HT-29 (cell line): ENCODE measurements at regions not wholly inside any gene's neighbourhood (a gene's known extent, or its start where the extent isn't known, plus 50 kb on each side); places are given as distances from the start of the nearest gene placed in this dataset.

Experiments used
- DNase-seq: peaks from one replicate; pipeline ENCODE4 v3.0.0-alpha.2; 2015; ENCODE audit warnings: low spot score

DNA sequence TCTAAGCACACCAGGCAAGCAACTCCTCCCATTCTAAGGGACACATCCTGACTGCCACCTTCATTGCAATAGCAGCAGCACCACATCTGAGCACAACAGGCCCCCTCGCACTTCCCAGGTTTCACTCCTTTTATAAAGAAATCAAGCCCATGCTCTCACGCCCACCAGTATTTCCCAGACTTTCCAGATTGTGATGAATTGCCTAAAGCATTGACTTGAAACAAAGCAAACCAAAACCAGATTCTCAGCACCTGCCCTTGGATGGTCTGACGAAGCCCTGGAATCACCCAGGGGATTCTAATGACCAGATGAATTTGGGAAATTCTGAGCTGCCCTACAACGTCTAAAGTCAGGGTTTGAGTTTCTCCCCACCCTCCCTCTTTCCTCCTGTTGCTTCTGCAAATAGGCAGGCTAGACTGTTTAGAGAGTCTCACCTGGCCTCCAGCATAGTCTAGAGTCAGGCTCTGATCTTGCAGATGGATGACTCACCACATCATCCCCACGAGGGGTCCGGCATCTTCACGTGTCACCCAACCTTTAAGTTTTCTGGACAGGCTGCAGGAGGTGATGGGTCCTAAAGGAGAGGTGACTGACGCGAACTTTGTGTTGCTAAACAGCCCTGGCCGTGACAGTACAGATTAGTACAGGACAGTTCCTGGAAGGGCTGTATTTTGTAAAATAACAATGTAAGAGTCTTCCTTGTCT lies 198.0 kb downstream of the SKIDA1 start:
- DNase-seq = no peak

DNA sequence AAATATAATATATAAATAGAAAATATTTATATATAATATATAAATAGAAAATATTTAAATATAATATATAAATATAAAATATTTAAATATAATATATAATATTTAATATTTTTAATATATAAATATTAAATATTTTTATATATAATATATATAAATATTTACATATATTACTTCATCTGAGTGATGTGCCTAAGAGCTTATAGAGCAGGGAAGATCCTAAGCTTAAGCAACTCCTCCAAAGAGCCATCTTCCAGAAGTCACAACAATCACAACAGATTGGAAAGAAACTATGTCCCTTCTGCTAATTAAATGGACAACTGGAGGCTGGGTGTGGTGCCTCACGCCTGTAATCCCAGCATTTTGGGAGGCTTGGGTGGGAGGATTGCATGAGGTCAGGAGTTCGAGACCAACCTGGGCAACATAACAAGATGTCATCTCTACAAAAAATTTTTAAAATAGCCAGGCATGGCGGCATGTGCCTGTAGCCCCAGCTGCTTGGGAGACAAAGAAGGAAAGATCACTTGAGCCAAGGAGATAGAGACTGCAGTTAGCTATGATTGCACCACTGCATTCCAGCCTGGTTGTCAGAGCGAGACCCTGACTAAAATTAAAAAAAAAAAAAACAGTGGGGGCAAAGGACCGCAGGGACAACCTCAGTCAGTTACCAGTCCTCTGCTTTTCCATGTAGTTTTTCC lies 198.7 kb downstream of the SKIDA1 start:
- DNase-seq = no peak

DNA sequence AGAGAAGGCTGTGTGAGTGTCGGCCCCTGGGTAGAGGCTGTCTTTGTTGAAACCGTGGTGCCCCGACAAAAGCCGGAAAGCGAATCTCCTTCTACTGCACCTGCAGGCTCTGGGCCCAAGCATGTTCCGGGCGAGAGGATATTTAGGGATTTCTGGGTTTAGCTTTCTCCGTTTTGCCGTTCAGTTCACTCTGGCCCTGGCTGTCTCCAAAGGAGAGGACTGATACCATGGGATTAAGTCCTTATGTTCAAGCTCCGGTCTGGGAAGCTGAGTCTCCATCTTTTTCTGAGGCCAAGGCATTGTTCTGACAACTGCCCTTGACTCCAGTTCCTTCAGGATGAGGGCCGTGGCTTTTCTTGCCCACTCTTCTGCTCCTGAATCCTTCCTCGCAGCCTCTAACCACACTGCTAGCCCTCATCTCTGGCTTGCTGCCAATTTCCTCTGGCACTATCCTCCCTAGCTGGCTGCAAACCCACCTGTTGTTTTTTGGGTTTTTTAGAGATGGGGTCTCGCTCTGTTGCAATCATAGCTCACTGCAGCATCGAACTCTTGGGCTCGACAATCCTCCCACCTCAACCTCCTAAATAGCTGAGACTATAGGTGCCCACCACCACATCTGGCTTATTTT lies 206.8 kb downstream of the SKIDA1 start:
- DNase-seq = peak; percentile 20

DNA sequence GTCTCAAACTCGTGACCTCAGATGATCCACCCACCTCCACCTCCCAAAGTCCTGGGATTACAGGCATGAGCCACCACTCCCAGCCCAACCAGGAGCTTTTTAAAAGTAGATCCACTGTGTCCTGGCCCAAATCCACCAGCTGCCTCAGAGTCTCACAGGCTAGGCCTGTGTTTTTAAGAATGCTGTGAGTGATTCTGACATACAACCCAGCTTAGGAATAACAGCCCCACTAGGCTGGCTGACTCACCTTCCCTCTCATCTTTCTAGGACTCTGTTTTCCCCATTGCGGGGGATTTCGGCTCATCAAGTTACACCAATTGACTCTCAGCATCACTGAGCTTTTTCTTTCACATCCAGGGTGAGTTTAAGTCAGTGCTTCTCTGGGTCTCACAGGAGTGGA lies 207.6 kb downstream of the SKIDA1 start:
- no peak for DNase-seq

DNA sequence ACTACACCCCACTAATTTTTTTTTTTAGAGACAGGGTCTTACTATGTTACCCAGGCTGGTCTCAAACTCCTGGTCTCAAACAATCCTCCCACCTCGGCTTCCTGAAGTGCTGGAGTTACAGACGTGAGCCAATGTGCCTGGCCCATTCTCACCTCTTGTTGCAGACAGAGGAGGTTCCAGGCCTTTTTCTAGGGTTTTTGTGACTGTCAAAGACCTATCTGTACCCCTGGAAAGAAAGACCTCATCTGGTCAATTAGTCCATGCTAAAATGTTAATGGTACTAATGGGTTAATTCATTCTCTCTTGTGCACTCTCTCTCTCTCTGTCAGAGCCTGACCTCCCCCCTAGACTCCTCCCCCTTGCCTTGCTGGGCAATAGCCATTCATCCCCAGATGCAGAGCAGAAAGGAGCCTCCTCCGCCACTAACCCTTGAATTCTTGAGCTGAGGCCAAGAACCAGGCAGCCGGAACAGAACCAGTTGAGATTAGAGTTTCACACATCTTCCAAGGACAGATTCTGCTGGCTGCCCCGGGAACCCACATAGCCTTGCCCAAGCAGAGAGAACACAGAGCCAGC lies 209.7 kb downstream of the SKIDA1 start:
- peak; percentile 25 for DNase-seq

DNA sequence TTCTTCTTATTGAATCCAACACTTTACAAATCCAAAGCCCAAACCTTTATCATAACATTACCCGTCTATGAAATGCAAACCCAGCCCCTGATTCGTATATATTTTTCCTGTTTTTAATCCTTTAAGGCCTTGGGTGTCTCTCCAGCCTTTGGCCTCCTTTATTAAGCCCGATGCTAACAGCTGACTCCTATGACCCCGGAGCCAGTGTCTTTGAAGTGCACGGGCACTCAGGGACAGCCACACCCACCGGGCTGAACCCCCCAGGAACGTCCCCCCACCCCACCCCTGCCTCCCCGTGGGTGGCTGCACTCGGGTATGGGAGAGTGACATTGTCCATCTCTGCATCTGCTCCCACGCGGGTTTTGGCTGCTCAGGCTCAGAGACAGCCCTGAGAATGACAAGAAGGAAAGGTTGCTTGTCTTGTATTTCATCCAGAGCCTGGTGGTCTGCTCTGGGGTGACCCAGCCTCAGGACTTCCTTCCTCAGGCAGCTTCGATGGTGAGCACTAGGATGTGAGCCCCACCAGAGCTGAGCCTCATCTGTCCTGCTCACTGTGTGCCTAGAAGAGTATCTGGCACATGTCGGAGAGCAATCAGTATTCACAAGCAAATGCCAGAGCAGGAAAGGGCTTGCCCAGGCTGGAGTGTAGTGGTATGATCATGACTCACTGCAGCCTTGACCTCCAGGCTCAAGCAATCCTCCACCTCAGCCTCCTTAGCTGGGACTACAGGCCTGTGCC lies 210.4 kb downstream of the SKIDA1 start:
- no peak for DNase-seq

DNA sequence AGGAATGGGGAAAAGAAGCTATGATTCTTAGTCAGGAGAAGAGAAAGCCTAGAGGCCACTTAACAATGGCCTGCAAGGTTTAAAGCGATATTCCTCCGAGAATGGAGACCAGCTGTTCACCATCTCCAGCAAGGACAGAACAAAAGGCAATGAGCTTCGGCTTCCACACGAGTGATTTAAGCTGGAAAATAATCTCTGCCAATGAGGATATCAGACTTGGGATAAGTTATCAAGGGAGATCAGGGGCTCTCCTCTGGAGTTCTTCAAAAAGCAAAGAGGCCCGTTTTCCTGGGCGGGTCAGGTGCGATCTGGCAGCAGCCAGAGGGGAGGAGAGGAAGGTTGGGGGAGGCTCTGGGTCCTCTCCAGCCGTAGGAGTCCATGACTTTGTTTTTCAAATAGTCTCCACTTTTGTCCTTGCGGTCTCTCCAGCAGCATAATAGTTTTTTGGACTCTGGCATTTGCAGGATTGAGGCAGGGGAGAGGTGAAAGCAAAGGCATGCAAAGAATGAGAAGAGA lies 211.3 kb downstream of the SKIDA1 start:
- no peak for DNase-seq

DNA sequence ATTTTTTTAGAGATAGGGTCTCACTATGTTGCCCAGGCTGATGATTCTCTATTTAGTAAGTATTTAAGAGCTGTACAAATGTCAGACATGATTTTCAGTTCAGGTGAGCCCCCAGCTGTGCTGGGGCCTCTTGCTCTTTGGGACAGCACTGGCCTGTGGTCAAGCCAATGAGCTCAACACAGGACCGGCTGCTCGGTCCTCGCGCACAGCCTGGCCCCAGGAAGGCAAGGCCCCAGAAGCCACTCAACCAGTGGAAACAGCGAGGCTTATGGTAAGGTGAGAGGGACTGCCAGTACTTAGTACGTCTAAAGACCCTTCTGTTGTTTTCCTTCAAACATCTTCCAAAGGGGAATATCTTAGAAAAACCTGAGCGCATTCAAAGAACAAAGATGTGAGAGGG lies 211.8 kb downstream of the SKIDA1 start:
- DNase-seq = no peak

DNA sequence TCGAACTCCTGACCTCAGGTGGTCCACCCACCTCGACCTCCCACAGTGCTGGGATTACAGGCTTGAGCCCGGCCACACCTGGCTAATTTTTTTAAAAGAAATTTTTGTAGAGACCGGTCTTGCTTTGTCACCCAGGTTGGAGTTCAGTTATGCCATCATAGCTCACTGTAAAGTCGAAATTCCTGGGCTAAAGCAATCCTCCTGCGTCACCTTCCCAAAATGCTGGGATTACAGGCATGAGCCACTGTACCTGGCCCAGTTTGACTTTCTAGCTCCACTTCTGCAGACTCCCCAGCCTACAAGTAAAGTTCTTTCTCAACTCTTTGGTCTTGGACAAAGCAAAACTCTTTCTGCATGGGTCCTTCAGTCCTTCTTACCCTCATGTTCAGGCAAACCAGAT lies 214.1 kb downstream of the SKIDA1 start:
- DNase-seq = no peak

DNA sequence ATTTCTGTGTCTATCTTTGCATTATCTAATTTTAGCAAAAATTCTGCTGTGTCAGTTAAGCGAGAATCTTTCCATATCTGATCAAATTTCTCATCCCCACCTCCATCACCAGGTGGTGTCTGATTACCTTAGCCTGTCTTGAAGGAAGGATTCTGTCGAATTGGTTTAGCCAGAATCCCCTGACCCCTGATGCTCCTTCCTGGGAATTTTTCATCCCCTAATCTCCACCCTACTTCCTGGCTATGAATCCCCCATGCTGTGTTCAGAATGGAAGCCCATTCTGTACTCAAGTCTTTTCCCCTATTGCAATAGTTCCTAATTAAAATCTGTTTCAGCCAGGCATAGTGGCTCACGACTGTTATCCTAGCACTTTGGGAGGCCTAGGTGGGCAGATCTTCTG lies 216.1 kb downstream of the SKIDA1 start:
- no peak for DNase-seq

DNA sequence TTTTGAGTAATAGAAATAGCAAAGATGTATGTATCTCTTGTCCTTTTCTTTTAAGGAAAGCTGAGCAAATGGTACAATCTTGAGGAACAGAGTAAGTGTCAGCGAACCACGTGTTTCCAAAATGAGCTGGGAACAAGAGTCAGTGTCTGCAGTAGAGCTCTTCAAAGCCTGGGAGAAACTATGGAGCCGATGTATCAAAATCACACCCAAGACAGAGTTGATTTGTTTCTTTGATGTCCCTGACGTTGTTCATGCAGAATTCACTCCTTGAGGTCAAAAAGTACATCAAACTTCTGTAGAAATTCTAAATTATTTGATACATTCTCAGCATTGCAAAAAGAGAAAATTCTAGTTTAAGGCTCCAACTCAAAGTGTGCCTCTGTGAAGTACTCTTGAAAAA lies 216.5 kb downstream of the SKIDA1 start:
- DNase-seq = no peak

DNA sequence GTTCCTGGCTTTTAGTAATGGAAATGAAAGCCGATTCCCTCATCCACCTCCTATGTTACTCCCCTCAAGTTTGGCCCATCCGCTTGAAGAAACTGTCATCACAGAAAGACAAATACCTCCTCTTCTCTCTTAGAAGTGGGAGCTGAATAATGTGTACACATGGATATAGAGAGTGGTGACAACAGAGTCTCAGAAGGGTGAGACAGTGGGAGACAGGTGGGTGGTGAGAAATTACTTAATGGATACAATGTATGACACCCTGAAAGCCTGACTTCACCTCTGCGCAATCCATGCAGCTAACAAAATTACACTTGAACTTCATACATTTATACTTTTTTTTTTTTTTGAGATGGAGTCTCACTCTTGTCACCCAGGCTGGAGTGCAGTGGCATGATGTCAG lies 217.5 kb downstream of the SKIDA1 start:
- no peak for DNase-seq

DNA sequence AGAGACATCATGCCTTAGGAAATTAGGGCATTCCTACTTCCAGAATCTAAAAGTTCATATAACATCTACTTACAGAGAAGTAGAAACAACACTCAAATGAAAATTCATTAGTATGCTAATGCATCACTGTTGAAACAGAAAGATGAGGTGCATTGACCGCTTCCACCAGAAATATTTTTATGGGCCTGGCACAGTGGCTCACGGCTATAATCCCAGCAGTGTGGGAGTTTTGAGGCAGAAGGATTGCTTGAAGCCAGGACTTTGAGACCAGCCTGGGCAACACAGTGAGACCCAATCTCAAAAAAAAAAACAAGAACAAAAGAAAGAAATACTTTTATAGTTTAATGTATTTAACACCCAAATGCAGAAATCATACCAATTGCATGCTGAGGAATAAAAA lies 220.9 kb downstream of the SKIDA1 start:
- no peak for DNase-seq

DNA sequence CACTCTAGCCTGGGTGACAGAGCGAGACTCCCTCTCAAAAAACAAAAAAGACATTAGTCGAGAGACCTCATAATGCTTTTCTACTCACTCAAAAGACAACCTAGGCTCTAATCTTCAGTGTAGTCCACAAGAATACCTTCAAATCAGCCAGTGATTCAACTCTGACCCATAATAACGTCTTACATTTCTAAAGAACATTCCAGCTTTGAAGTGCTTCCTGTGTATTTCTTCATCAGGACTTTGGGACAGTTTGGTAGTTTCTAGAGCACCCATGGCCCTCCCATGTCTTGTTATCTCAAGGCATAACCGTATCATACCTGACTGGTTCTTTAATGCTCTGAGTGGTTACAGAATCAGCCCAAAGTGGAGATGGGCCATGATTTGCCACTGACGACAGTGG lies 221.3 kb downstream of the SKIDA1 start:
- DNase-seq = no peak

DNA sequence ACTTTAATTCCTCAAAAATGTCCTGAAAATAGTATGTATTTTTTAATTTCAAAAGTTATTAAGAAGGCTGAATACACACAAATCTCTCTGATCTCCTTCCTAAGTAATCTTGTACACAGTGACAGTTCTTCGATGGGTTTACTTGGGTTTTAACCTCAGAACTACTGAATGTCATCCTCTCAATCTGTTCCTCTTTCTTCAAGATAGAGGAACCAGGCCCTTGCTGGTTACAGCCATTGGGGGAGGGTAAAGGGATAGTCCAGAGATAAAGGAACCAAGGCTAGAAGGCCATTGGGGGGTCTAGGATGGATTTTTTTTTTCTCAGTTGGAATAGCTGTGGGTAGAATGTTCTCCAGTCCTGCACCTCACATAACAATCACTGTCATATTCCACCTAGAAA lies 224.9 kb downstream of the SKIDA1 start:
- DNase-seq = no peak

DNA sequence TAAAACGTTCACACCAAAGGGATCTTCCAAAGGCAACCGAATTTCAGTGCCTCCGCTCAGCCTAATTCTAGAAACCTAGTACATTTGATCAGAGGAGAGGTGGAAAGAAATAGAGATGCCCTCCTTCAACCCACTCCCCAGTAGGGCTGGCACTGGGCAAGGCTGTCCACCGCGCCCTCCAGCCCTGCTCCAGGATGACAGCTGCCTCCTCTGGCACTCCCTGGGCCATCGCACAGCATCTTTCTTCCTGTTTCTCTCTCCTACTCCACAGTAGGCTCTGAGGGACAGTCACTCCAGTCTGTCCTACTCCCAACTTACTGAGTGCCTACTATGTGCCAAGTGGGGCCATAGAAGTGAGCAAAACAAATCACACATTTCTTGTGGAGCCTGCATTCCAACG lies 226.2 kb downstream of the SKIDA1 start:
- DNase-seq = no peak

DNA sequence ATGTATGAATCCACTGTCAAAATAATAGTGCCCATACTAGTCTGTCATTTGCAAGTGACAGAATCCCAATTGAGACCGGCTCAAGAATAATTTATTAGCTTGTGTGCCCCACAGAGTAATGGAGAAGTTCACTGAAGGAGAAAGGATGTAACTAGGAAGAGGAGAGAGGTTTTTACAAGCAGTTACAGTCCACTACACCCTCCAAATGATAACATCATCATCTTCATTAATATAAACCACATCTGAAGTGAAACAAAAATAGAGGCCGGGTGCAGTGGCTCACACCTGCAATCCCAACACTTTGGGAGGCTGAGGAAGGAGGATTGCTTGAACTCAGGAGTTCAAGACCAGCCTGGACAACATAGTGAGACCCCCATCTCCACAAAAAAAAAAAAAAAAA lies 226.8 kb downstream of the SKIDA1 start:
- no peak for DNase-seq

DNA sequence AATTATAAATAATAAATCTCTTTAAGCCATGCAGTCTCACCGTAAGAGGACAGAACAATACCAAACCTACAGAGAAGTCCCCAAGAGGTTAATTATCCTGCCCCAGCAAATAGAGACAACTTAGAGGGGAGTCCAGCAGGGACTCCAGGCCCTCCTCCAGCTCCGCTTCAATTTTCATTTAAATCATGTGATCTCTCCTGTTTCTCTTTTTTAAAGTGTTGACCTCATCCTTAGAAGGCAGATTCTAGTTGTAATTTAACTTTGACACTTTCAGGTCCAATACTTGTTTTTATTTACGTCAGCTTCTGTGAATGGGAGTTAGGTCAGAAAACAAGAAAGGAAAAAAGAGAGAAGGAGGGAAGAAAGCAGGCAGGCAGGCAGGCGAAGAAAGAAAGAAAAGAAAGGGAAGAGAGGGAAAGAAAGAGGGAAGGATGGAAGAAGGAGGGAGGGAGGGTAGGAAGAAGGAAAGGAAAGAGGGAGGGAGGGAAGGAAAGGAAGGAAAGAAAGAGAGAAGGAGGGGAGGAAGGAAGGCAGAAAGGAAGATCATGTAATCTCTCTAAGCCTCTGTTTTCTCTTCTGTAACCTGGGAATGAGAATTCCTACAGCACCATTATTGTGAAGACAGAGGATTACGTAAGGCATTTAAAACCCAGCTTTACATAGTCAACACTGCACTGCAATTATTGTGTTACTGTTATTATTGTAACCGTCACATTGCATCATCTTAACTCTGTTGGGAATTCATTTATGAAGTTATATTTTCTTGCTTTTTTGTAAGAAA lies 227.7 kb downstream of the SKIDA1 start:
- no peak for DNase-seq

DNA sequence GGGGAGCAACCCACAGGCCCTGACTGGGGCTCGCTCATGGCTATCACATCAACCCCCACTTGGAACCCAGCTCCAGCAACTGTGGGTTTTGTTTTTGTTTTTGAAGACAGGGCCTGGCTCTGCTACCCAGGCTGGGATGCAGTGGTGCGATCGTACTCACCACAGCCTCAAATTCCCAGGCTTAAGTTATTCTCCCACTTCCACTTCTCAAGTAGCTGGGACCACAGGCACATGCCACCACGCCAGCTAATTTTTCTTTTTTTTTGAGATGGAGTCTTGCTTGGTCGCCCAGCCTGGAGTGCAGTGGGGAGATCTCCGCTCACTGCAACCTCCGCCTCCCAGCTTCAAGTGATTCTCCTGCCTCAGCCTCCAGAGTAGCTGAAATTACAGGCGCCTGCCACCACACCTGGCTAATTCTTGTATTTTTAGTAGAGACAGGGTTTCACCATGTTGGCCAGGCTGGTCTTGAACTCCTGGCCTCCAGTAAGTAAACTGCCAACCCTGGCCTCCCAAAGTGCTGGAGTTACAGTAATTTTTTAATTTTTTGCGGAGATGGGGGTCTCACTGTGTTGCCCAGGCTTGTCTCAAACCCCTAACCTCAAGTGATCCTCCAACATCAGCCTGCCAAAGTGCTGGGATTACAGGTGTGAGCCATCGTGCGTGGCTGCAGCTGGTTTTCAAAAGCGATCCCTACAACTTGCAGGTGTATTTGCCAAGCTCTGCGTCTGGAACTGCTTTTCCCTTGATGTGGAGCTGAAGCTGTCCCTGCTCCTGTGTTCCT lies 228.7 kb downstream of the SKIDA1 start:
- no peak for DNase-seq
